ENCODE measurements at regions not wholly inside any gene's neighbourhood (a gene's known extent, or its start where the extent isn't known, plus 50 kb on each side); places are given as distances from the start of the nearest gene placed in this dataset.

DNA sequence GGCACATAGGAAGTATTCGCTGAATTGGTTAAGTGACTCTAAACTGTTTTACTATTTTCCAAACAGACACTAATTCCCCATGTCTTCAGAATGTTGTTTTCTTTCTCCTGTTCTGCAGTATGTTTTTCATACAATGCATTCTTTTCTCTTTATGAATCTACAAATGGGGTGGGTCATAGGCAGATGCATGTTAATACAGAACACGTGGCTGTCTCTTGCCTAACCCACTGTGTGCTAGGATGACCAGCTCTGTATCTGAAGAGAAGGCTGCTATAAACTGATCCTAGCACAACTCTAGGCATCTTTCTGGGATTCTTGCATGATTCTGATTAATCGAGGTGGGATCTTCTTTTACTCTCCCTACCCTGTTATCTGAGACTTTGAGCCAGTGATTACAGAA, 826.0 kb downstream of the PLCL1 start:
- H3K79me1 ChIP-seq (replicated peaks; ENCODE audit: low read length, poor library complexity, severe bottlenecking), result no peaks in the 10 kb centered on the region
- H2BK15ac ChIP-seq (ENCODE audit: low read depth, poor library complexity, severe bottlenecking), result no peak overlapping the region
- H3K4ac ChIP-seq (ENCODE audit: low read depth in 1 of 2, low read length in 2 of 2), result no peak overlapping the region
- H4K8ac ChIP-seq (ENCODE audit: low read length), result no peak overlapping the region
- H3K4me1 ChIP-seq (ENCODE audit: control insufficient read depth, insufficient read depth, low read depth, low read length), result no peaks in the 10 kb centered on the region
- H2BK120ac ChIP-seq (ENCODE audit: low read depth, low read length), result no peak overlapping the region
- no peak overlapping the region for H3K23ac ChIP-seq (ENCODE audit: low read length in 2 of 2)
- no peak overlapping the region for H2BK5ac ChIP-seq (ENCODE audit: low read depth, low read length, poor library complexity, severe bottlenecking)
- no peak overlapping the region for H3K27ac ChIP-seq (ENCODE audit: low read length, poor library complexity, severe bottlenecking)
- no peak overlapping the region for H3K18ac ChIP-seq (ENCODE audit: low read depth in 1 of 2, low read length in 2 of 2)
- H3K4me3 ChIP-seq (ENCODE audit: insufficient read depth in 1 of 2, low read depth in 1 of 2, low read length in 2 of 2), result no peak overlapping the region
- H3K9me3 ChIP-seq (ENCODE audit: control insufficient read depth, low read length), result no peaks in the 10 kb centered on the region
- H4K91ac ChIP-seq (ENCODE audit: low read length), result no peak overlapping the region
- no peak overlapping the region for H2AK5ac ChIP-seq (ENCODE audit: low read length, severe bottlenecking)
- H2AFZ ChIP-seq (ENCODE audit: low read depth, low read length), result no peak overlapping the region
- H3K36me3 ChIP-seq (ENCODE audit: control insufficient read depth in 1 of 2, insufficient read depth in 2 of 2, low read depth in 1 of 2, low read length in 2 of 2), result no peaks in the 10 kb centered on the region
- no peak overlapping the region for H3K14ac ChIP-seq (ENCODE audit: low read length in 2 of 2)
- H3K9ac ChIP-seq (ENCODE audit: low read length), result no peak overlapping the region
- no peak overlapping the region for H3K4me2 ChIP-seq (ENCODE audit: low read length, poor library complexity, severe bottlenecking)
- H2BK12ac ChIP-seq (ENCODE audit: low read length in 2 of 2), result no peak overlapping the region
- DNase-seq, result no peak
- no peaks in the 10 kb centered on the region for H3K27me3 ChIP-seq (ENCODE audit: control insufficient read depth in 1 of 2, insufficient read depth in 1 of 2, low read length in 2 of 2)
- WGBS, result 88% methylated on average over 2 of the region's 3 CpGs

DNA sequence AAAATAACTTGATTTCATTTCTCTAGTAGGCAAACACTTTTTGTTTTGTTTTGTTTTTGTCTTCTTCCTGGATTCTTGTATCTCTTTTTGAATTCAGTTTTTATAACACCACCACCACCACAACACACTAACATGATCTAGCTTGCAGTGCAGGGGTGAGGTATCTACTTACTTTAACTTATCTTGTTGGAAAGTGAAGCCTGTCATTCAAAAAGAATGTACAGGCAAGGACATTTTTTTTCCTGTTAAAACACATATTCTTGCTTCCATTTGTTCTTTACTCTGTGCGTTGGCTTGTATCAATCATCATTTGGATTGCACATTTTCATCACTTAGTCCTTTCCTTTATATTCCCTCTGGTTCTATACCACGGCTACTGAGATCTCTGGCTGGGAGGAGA, 824.2 kb downstream of the PLCL1 start:
- H2BK120ac ChIP-seq (ENCODE audit: low read depth, low read length), result no peak overlapping the region
- no peak overlapping the region for H2BK12ac ChIP-seq (ENCODE audit: low read length in 2 of 2)
- no peak overlapping the region for H2BK15ac ChIP-seq (ENCODE audit: low read depth, poor library complexity, severe bottlenecking)
- H3K23ac ChIP-seq (ENCODE audit: low read length in 2 of 2), result no peak overlapping the region
- H3K9me3 ChIP-seq (ENCODE audit: control insufficient read depth, low read length), result no peaks in the 10 kb centered on the region
- no peak overlapping the region for H3K4me2 ChIP-seq (ENCODE audit: low read length, poor library complexity, severe bottlenecking)
- no peak overlapping the region for H4K8ac ChIP-seq (ENCODE audit: low read length)
- no peak for DNase-seq
- H2AFZ ChIP-seq (ENCODE audit: low read depth, low read length), result no peak overlapping the region
- WGBS, result 75% methylated on average over 2 of the region's 2 CpGs
- H3K4ac ChIP-seq (ENCODE audit: low read depth in 1 of 2, low read length in 2 of 2), result no peak overlapping the region
- H3K18ac ChIP-seq (ENCODE audit: low read depth in 1 of 2, low read length in 2 of 2), result no peak overlapping the region
- no peak overlapping the region for H2BK5ac ChIP-seq (ENCODE audit: low read depth, low read length, poor library complexity, severe bottlenecking)
- no peak overlapping the region for H4K91ac ChIP-seq (ENCODE audit: low read length)
- no peak overlapping the region for H3K4me3 ChIP-seq (ENCODE audit: insufficient read depth in 1 of 2, low read depth in 1 of 2, low read length in 2 of 2)
- no peak overlapping the region for H3K14ac ChIP-seq (ENCODE audit: low read length in 2 of 2)
- H3K4me1 ChIP-seq (ENCODE audit: control insufficient read depth, insufficient read depth, low read depth, low read length), result no peaks in the 10 kb centered on the region
- no peak overlapping the region for H3K9ac ChIP-seq (ENCODE audit: low read length)
- H2AK5ac ChIP-seq (ENCODE audit: low read length, severe bottlenecking), result no peak overlapping the region
- H3K79me1 ChIP-seq (replicated peaks; ENCODE audit: low read length, poor library complexity, severe bottlenecking), result no peaks in the 10 kb centered on the region
- no peaks in the 10 kb centered on the region for H3K27me3 ChIP-seq (ENCODE audit: control insufficient read depth in 1 of 2, insufficient read depth in 1 of 2, low read length in 2 of 2)
- H3K27ac ChIP-seq (ENCODE audit: low read length, poor library complexity, severe bottlenecking), result no peak overlapping the region
- no peaks in the 10 kb centered on the region for H3K36me3 ChIP-seq (ENCODE audit: control insufficient read depth in 1 of 2, insufficient read depth in 2 of 2, low read depth in 1 of 2, low read length in 2 of 2)

DNA sequence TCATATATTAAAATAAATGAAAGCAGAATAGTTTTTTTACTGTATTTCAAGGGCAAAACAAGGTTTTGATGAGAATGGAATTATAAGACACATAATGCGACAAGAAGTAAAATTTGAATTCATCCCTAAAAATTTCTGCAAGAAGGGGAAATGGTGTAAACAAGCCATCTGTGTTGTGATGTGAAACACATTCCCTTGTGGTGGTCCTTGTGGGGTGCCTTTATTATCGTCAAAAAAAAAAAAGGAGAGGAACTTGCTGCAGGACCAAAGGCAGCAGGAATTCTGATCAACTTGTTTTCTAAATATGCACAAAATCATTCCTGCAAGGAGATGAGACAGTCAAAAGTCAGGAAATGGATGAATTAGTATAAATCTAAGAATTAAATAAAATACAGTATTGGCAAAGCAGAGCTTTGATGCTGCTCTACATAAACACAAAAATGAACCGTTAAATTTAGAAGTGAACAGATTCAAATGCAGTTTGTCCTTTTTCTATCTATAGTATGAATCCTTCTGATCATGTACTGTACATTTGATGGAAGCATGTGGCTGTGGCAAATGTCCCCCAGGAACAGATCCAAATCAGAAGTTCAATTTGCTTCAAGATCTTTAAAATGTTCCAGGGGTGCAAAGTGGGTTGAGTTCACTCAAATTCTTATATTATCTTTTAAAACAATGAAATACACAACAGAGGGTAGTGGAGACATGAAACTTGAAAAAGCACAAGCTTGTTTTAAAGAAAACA, 818.8 kb downstream of the PLCL1 start:
- Histone ChIP-seq H3K4me1 (ENCODE audit: control insufficient read depth, insufficient read depth, low read depth, low read length) (no peaks in the 10 kb centered on the region), H3K27me3 (ENCODE audit: control insufficient read depth in 1 of 2, insufficient read depth in 1 of 2, low read length in 2 of 2) (no peaks in the 10 kb centered on the region), H2BK120ac (ENCODE audit: low read depth, low read length) (no peak overlapping the region), H3K4me3 (ENCODE audit: insufficient read depth in 1 of 2, low read depth in 1 of 2, low read length in 2 of 2) (no peak overlapping the region), H3K4me2 (ENCODE audit: low read length, poor library complexity, severe bottlenecking) (no peak overlapping the region), H2AK5ac (ENCODE audit: low read length, severe bottlenecking) (no peak overlapping the region), H2BK15ac (ENCODE audit: low read depth, poor library complexity, severe bottlenecking) (no peak overlapping the region), H3K36me3 (ENCODE audit: control insufficient read depth in 1 of 2, insufficient read depth in 2 of 2, low read depth in 1 of 2, low read length in 2 of 2) (no peaks in the 10 kb centered on the region), H2AFZ (ENCODE audit: low read depth, low read length) (no peak overlapping the region), H3K4ac (ENCODE audit: low read depth in 1 of 2, low read length in 2 of 2) (no peak overlapping the region), H3K14ac (ENCODE audit: low read length in 2 of 2) (no peak overlapping the region), H3K23ac (ENCODE audit: low read length in 2 of 2) (no peak overlapping the region), H3K9ac (ENCODE audit: low read length) (no peak overlapping the region), H4K91ac (ENCODE audit: low read length) (no peak overlapping the region), H3K79me1 (replicated peaks; ENCODE audit: low read length, poor library complexity, severe bottlenecking) (no peaks in the 10 kb centered on the region), H3K18ac (ENCODE audit: low read depth in 1 of 2, low read length in 2 of 2) (no peak overlapping the region), H2BK12ac (ENCODE audit: low read length in 2 of 2) (no peak overlapping the region), H3K9me3 (ENCODE audit: control insufficient read depth, low read length) (no peaks in the 10 kb centered on the region), H4K8ac (ENCODE audit: low read length) (no peak overlapping the region), H2BK5ac (ENCODE audit: low read depth, low read length, poor library complexity, severe bottlenecking) (no peak overlapping the region), H3K27ac (ENCODE audit: low read length, poor library complexity, severe bottlenecking) (no peak overlapping the region)
- WGBS, result 97% methylated on average over 2 of the region's 3 CpGs
- no peak for DNase-seq

DNA sequence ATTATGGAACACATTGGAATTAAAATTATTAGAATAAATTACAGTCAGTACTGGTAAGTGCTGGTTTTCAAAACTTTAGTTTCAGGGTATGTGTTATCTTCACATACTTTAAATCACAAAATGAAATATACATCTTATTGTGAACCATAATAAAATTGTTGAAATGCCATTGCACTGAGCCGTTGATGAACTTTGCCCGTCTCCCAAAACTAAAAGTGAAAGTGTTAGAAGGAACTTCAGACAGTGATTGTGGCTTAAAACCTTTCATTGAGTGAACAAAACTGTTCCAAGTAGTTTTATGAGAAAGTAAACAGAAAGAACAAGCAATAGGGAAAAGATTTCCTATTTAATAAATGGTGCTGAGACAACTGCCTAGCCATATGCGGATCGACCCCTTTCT, 811.6 kb downstream of the PLCL1 start:
- Histone ChIP-seq H3K4me2 (ENCODE audit: low read length, poor library complexity, severe bottlenecking) (no peak overlapping the region), H3K27me3 (ENCODE audit: control insufficient read depth in 1 of 2, insufficient read depth in 1 of 2, low read length in 2 of 2) (no peaks in the 10 kb centered on the region), H3K4ac (ENCODE audit: low read depth in 1 of 2, low read length in 2 of 2) (no peak overlapping the region), H3K23ac (ENCODE audit: low read length in 2 of 2) (no peak overlapping the region), H4K8ac (ENCODE audit: low read length) (no peak overlapping the region), H2BK15ac (ENCODE audit: low read depth, poor library complexity, severe bottlenecking) (no peak overlapping the region), H3K4me3 (ENCODE audit: insufficient read depth in 1 of 2, low read depth in 1 of 2, low read length in 2 of 2) (peak overlapping the region in 1 of 2 experiments; percentile 59), H2AFZ (ENCODE audit: low read depth, low read length) (no peak overlapping the region), H3K9me3 (ENCODE audit: control insufficient read depth, low read length) (no peaks in the 10 kb centered on the region), H3K4me1 (ENCODE audit: control insufficient read depth, insufficient read depth, low read depth, low read length) (no peaks in the 10 kb centered on the region), H3K14ac (ENCODE audit: low read length in 2 of 2) (no peak overlapping the region), H3K79me1 (replicated peaks; ENCODE audit: low read length, poor library complexity, severe bottlenecking) (no peaks in the 10 kb centered on the region), H4K91ac (ENCODE audit: low read length) (no peak overlapping the region), H2BK120ac (ENCODE audit: low read depth, low read length) (no peak overlapping the region), H3K36me3 (ENCODE audit: control insufficient read depth in 1 of 2, insufficient read depth in 2 of 2, low read depth in 1 of 2, low read length in 2 of 2) (no peaks in the 10 kb centered on the region), H3K9ac (ENCODE audit: low read length) (peak overlapping the region; percentile 75), H3K18ac (ENCODE audit: low read depth in 1 of 2, low read length in 2 of 2) (no peak overlapping the region), H2BK12ac (ENCODE audit: low read length in 2 of 2) (no peak overlapping the region), H2BK5ac (ENCODE audit: low read depth, low read length, poor library complexity, severe bottlenecking) (no peak overlapping the region), H2AK5ac (ENCODE audit: low read length, severe bottlenecking) (no peak overlapping the region), H3K27ac (ENCODE audit: low read length, poor library complexity, severe bottlenecking) (no peak overlapping the region)
- 79% methylated on average over 2 of the region's 4 CpGs for WGBS
- peak; percentile 12 for DNase-seq
